ENCODE measurements at regions not wholly inside any gene's neighbourhood (a gene's known extent, or its start where the extent isn't known, plus 50 kb on each side); places are given as distances from the start of the nearest gene placed in this dataset.

DNA sequence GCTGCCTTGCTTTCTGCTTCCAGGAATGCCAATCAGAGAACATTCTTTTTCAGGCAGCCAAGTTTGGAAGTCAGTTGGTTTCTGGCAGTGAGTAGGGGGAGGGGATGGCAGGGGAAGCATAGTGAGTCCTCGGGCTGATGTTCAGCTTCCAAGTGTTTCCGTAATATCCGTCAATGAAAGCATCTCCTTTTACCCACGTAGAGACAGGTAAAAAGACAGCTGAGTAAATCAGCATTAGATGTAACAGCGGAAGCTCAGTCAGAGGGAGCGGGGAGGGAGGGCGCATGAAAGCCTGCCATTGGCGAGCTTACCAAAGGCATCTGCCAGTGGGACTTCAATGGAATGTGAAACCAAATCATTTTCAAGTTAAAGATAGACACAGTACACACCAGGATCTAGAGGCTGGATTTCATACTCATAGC, 117.1 kb upstream of the DTNA start:
- Histone ChIP-seq H3K9me3 (ENCODE audit: low read depth) (no peaks in the 10 kb centered on the region), H3K9me2 (ENCODE audit: insufficient read depth) (no peaks in the 10 kb centered on the region), H3K4me1 (ENCODE audit: insufficient read depth) (peaks cover 11% of the 10 kb centered on the region), H3K4me3 (peak overlapping the region; percentile 74), H3K36me3 (ENCODE audit: low read depth) (no peaks in the 10 kb centered on the region), H3K79me2 (ENCODE audit: insufficient read depth) (no peaks in the 10 kb centered on the region), H3K27me3 (replicated peaks; ENCODE audit: insufficient read depth) (no peaks in the 10 kb centered on the region), H3K9ac (peak overlapping the region; percentile 50), H3F3A (ENCODE audit: insufficient read depth) (peaks cover 15% of the 10 kb centered on the region; the same call in 1 of the 2 replicates), H3K27ac (0 out of 2 replicates have a peak overlapping the region, but pooled peaks have one; percentile 18), H4K20me1 (ENCODE audit: insufficient read depth) (no peaks in the 10 kb centered on the region), H2AFZ (peak overlapping the region; percentile 87), H3K4me2 (ENCODE audit: unreplicated experiment) (peak overlapping the region; percentile 87)
- peak; percentile 76 for DNase-seq
- in situ Hi-C loops (cut with MboI), result no loop called here
- TF ChIP-seq EZH2phosphoT487 (IDR thresholded peaks at IDR 0.05; ENCODE audit: insufficient read depth, low read depth), result no peak
- 0 to 1% methylated on average over 8 of the region's 8 CpGs for WGBS, 2 experiments (ENCODE audit: low coverage in 1 of 2, low lambda C conversion rate in 2 of 2, missing lambda C conversion rate in 2 of 2)

GRCh38 chr18:34594266-34594665, 115.8 kb upstream of the DTNA start:
- Histone ChIP-seq H3K4me3 (no peak overlapping the region), H3F3A (ENCODE audit: insufficient read depth) (peaks cover 18% of the 10 kb centered on the region; the same call in 1 of the 2 replicates)

DNA sequence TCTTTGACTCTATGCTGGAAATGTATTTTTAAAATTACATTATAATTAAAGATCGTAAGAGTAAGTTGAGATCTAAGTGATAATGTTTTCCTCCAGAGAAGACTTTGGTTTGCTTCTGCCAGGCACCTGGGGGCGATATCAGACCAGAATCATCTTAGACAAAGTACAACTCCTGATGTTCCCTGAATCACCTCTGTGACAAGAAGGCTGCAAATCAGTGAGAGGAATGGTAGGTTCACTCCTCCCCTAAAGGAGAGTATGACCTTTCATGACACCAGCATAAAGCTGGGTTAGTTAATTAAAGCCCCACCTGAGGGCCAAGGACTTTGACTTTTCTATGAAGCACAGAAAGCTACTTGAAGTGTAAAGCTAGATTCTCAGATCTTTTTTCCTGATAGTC, 114.4 kb upstream of the DTNA start:
- no peaks in the 10 kb centered on the region for H3K36me3 ChIP-seq (ENCODE audit: low read depth)
- no peaks in the 10 kb centered on the region for H3K9me2 ChIP-seq (ENCODE audit: insufficient read depth)
- H3K4me2 ChIP-seq (ENCODE audit: unreplicated experiment), result no peak overlapping the region
- no peak overlapping the region for H3K9ac ChIP-seq
- H3K4me3 ChIP-seq, result no peak overlapping the region
- H3F3A ChIP-seq (ENCODE audit: insufficient read depth), result peaks cover 18% of the 10 kb centered on the region; the same call in 1 of the 2 replicates
- no peak overlapping the region for H3K27ac ChIP-seq
- H3K27me3 ChIP-seq (replicated peaks; ENCODE audit: insufficient read depth), result no peaks in the 10 kb centered on the region
- TF ChIP-seq EZH2 (IDR thresholded peaks at IDR 0.05; ENCODE audit: insufficient read depth, poor library complexity, severe bottlenecking) (no peak), EZH2phosphoT487 (IDR thresholded peaks at IDR 0.05; ENCODE audit: insufficient read depth, low read depth) (no peak)
- H3K79me2 ChIP-seq (ENCODE audit: insufficient read depth), result no peaks in the 10 kb centered on the region
- in situ Hi-C loops (cut with MboI), result no loop called here
- H3K4me1 ChIP-seq (ENCODE audit: insufficient read depth), result peaks cover 21% of the 10 kb centered on the region
- H4K20me1 ChIP-seq (ENCODE audit: insufficient read depth), result no peaks in the 10 kb centered on the region
- peak; percentile 43 for DNase-seq
- no peaks in the 10 kb centered on the region for H3K9me3 ChIP-seq (ENCODE audit: low read depth)
- H2AFZ ChIP-seq, result no peak overlapping the region
- WGBS, 2 experiments (ENCODE audit: low coverage in 1 of 2, low lambda C conversion rate in 2 of 2, missing lambda C conversion rate in 2 of 2), result 56 to 65% methylated on average over 2 of the region's 2 CpGs

More at GRCh38 chr18:34594266-34594665, 115.8 kb upstream of the DTNA start:
- Histone ChIP-seq H3K27ac (no peak overlapping the region), H3K9me2 (ENCODE audit: insufficient read depth) (no peaks in the 10 kb centered on the region), H4K20me1 (ENCODE audit: insufficient read depth) (no peaks in the 10 kb centered on the region), H3K4me1 (ENCODE audit: insufficient read depth) (peaks cover 11% of the 10 kb centered on the region), H3K9ac (no peak overlapping the region), H3K9me3 (ENCODE audit: low read depth) (no peaks in the 10 kb centered on the region), H3K79me2 (ENCODE audit: insufficient read depth) (no peaks in the 10 kb centered on the region), H3K4me2 (ENCODE audit: unreplicated experiment) (no peak overlapping the region), H3K36me3 (ENCODE audit: low read depth) (no peaks in the 10 kb centered on the region), H3K27me3 (replicated peaks; ENCODE audit: insufficient read depth) (no peaks in the 10 kb centered on the region), H2AFZ (peak overlapping the region; percentile 39; the same call in 1 of the 2 replicates)
- no peak for DNase-seq
- WGBS, 2 experiments (ENCODE audit: low coverage in 1 of 2, low lambda C conversion rate in 2 of 2, missing lambda C conversion rate in 2 of 2), result 14 to 18% methylated on average over 1 of the region's 1 CpG
- TF ChIP-seq EZH2 (IDR thresholded peaks at IDR 0.05; ENCODE audit: insufficient read depth, poor library complexity, severe bottlenecking) (no peak), EZH2phosphoT487 (IDR thresholded peaks at IDR 0.05; ENCODE audit: insufficient read depth, low read depth) (no peak)
- in situ Hi-C loops (cut with MboI), result no loop called here

DNA sequence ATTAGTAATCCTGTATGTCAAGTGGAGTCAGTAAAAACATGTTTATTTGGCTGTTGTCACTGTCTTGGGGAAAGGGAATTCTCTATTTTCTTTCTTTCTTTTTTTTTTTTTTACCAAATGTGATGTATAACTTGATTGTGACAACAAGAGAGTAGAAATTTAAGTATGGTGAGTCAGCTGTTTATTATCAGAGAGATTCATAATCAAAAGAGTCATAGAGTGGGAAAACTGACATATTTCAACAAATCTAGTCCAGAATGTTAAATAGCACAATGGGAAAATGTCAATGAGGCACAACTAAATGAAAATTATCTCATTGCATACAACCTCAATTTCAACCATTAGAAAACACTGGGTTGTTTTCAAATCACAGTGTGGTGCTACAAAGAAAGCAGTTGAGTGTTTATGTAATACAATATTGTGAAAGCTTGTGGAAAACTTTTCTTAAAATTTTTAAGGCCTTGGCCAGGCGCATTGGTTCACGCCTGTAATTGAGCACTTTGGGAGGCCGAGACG, 111.9 kb upstream of the DTNA start:
- WGBS, 2 experiments (ENCODE audit: low coverage in 1 of 2, low lambda C conversion rate in 2 of 2, missing lambda C conversion rate in 2 of 2), result 94 to 98% methylated on average over 4 of the region's 4 CpGs
- no peaks in the 10 kb centered on the region for H4K20me1 ChIP-seq (ENCODE audit: insufficient read depth)
- H3K4me3 ChIP-seq, result no peak overlapping the region
- no peak overlapping the region for H2AFZ ChIP-seq
- H3K9me3 ChIP-seq (ENCODE audit: low read depth), result no peaks in the 10 kb centered on the region
- TF ChIP-seq EZH2phosphoT487 (IDR thresholded peaks at IDR 0.05; ENCODE audit: insufficient read depth, low read depth) (no peak), EZH2 (IDR thresholded peaks at IDR 0.05; ENCODE audit: insufficient read depth, poor library complexity, severe bottlenecking) (no peak)
- no peak overlapping the region for H3K27ac ChIP-seq
- no peaks in the 10 kb centered on the region for H3K79me2 ChIP-seq (ENCODE audit: insufficient read depth)
- no peak overlapping the region for H3K9ac ChIP-seq
- H3K4me1 ChIP-seq (ENCODE audit: insufficient read depth), result peaks cover 17% of the 10 kb centered on the region
- H3K4me2 ChIP-seq (ENCODE audit: unreplicated experiment), result no peak overlapping the region
- H3K27me3 ChIP-seq (replicated peaks; ENCODE audit: insufficient read depth), result no peaks in the 10 kb centered on the region
- H3K36me3 ChIP-seq (ENCODE audit: low read depth), result no peaks in the 10 kb centered on the region
- no peaks in the 10 kb centered on the region for H3K9me2 ChIP-seq (ENCODE audit: insufficient read depth)
- no peak for DNase-seq
- in situ Hi-C loops (cut with MboI), result no loop called here
- H3F3A ChIP-seq (ENCODE audit: insufficient read depth), result peaks cover 9% of the 10 kb centered on the region; the same call in 1 of the 2 replicates

DNA sequence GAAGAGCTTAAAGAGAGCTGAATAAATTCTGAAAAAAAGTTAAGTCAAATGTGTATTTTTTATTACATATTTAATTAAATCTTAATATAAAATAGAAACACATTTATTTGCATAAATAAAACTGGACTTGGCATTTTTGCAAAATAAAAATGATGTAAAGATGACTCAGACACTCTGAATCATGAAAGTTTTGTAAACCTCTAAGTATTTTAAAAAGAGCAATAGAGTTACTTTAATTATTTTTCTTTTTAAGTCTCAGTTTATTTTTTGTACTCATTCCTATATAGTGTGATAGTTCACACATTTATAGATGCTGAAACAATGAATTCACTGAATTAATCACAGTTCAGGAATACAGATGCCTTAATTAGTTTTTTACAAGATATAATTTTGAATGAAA, 109.9 kb upstream of the DTNA start:
- Histone ChIP-seq H3F3A (ENCODE audit: insufficient read depth) (peaks cover 4% of the 10 kb centered on the region; the same call in 1 of the 2 replicates), H3K4me1 (ENCODE audit: insufficient read depth) (peaks cover 14% of the 10 kb centered on the region), H3K79me2 (ENCODE audit: insufficient read depth) (no peaks in the 10 kb centered on the region), H2AFZ (no peak overlapping the region), H3K9me3 (ENCODE audit: low read depth) (no peaks in the 10 kb centered on the region), H3K4me2 (ENCODE audit: unreplicated experiment) (peak overlapping the region; percentile 40), H3K9ac (no peak overlapping the region), H3K36me3 (ENCODE audit: low read depth) (no peaks in the 10 kb centered on the region), H3K27ac (no peak overlapping the region), H4K20me1 (ENCODE audit: insufficient read depth) (no peaks in the 10 kb centered on the region), H3K9me2 (ENCODE audit: insufficient read depth) (no peaks in the 10 kb centered on the region), H3K4me3 (no peak overlapping the region), H3K27me3 (replicated peaks; ENCODE audit: insufficient read depth) (no peaks in the 10 kb centered on the region)
- no peak for TF ChIP-seq EZH2phosphoT487 (IDR thresholded peaks at IDR 0.05; ENCODE audit: insufficient read depth, low read depth)
- no peak for TF ChIP-seq EZH2 (IDR thresholded peaks at IDR 0.05; ENCODE audit: insufficient read depth, poor library complexity, severe bottlenecking)
- peak; percentile 70 for DNase-seq
- in situ Hi-C loops (cut with MboI), result no loop called here
